ENCODE measurements at regions not wholly inside any gene's neighbourhood (a gene's known extent, or its start where the extent isn't known, plus 50 kb on each side); places are given as distances from the start of the nearest gene placed in this dataset.

- DNase-seq (ENCODE audit: low read depth) = no peak
- H3K4me3 ChIP-seq (ENCODE audit: low read depth, low read length) = no peak overlapping the region
- no peak for TF ChIP-seq CTCF (IDR thresholded peaks at IDR 0.05; ENCODE audit: control insufficient read depth, extremely low read depth, insufficient read depth)
Measured at GRCh38 chr17:30594223-30594952, 117.2 kb downstream of the GOSR1 start.

GRCh38 chr17:30590081-30590733, 113.0 kb downstream of the GOSR1 start:
- no peak for DNase-seq (ENCODE audit: low read depth)
- no peak for TF ChIP-seq CTCF (IDR thresholded peaks at IDR 0.05; ENCODE audit: control insufficient read depth, extremely low read depth, insufficient read depth)
- no peak overlapping the region for H3K4me3 ChIP-seq (ENCODE audit: low read depth, low read length)

GRCh38 chr17:30589431-30589830, 112.2 kb downstream of the GOSR1 start:
- H3K4me3 ChIP-seq (ENCODE audit: low read depth, low read length) = no peak overlapping the region
- DNase-seq (ENCODE audit: low read depth) = no peak
- TF ChIP-seq CTCF (IDR thresholded peaks at IDR 0.05; ENCODE audit: control insufficient read depth, extremely low read depth, insufficient read depth) = no peak

- H3K4me3 ChIP-seq (ENCODE audit: low read depth, low read length) = no peak overlapping the region
- no peak for TF ChIP-seq CTCF (IDR thresholded peaks at IDR 0.05; ENCODE audit: control insufficient read depth, extremely low read depth, insufficient read depth)
- no peak for DNase-seq (ENCODE audit: low read depth)
Measured at GRCh38 chr17:30588798-30589247, 111.6 kb downstream of the GOSR1 start.

GRCh38 chr17:30586818-30587595, 109.8 kb downstream of the GOSR1 start:
- no peak overlapping the region for H3K4me3 ChIP-seq (ENCODE audit: low read depth, low read length)
- DNase-seq (ENCODE audit: low read depth) = no peak
- no peak for TF ChIP-seq CTCF (IDR thresholded peaks at IDR 0.05; ENCODE audit: control insufficient read depth, extremely low read depth, insufficient read depth)

GRCh38 chr17:30584810-30585209, 107.6 kb downstream of the GOSR1 start:
- no peak overlapping the region for H3K4me3 ChIP-seq (ENCODE audit: low read depth, low read length)
- DNase-seq (ENCODE audit: low read depth) = no peak
- TF ChIP-seq CTCF (IDR thresholded peaks at IDR 0.05; ENCODE audit: control insufficient read depth, extremely low read depth, insufficient read depth) = no peak

All from LNCaP clone FGC (cell line).